PC-3 (cell line): ENCODE measurements at regions not wholly inside any gene's neighbourhood (a gene's known extent, or its start where the extent isn't known, plus 50 kb on each side); places are given as distances from the start of the nearest gene placed in this dataset.

Experiments
- ATAC-seq: fragments of 200-7000 bp; cut with Tn5 transposase; 2 replicates; pipeline ENCODE4 v1.9.1; 2020; ENCODE audit warnings: mild to moderate bottlenecking, moderate library complexity
- BruUV-seq: library from RNA; stranded (reverse); fragments of 400-500 nt; replicated peaks from 2 replicates; lab custom pipeline; 2021; lab: Mats Ljungman, UMichigan
- CTCF ChIA-PET: fragments of 300-600 bp; sonication (Branson Sonifier 250); formaldehyde crosslinking; loops from one replicate; lab custom pipeline; 2022; ENCODE audit warnings: antibody characterized with exemption; lab: Charles Lee
- POLR2A ChIA-PET: fragments of 300-600 bp; sonication (Branson Sonifier 250); formaldehyde crosslinking; loops from one replicate; lab custom pipeline; 2022; ENCODE audit warnings: antibody characterized with exemption; ENCODE audit not compliant: unreplicated experiment; lab: Charles Lee
- DNase-seq: peaks from one replicate; pipeline ENCODE4 v3.0.0-alpha.2; 2015
- H2AFZ ChIP-seq: fragments of 300-600 bp; sonication (generic); 2 replicates; pipeline ENCODE4 v1.6.0; 2016; ENCODE audit warnings: antibody characterized with exemption, low read length
- H3F3A ChIP-seq: fragments of 300-600 bp; sonication (generic); one replicate; pipeline ENCODE4 v1.6.0; 2017; ENCODE audit warnings: antibody characterized with exemption, low read length, control low read depth, mild to moderate bottlenecking; ENCODE audit not compliant: unreplicated experiment
- H3K27ac ChIP-seq: fragments of 300-600 bp; sonication (generic); 2 replicates; pipeline ENCODE4 v1.5.1; 2016; ENCODE audit warnings: mild to moderate bottlenecking, low read length
- H3K27me3 ChIP-seq: fragments of 300-600 bp; sonication (generic); 2 replicates; pipeline ENCODE4 v1.6.1; 2016; ENCODE audit warnings: low read length, mixed read lengths
- H3K36me3 ChIP-seq: fragments of 300-600 bp; sonication (generic); 2 replicates; pipeline ENCODE4 v1.6.1; 2016; ENCODE audit warnings: low read depth, mixed run types, low read length, mixed read lengths
- H3K4me1 ChIP-seq: fragments of 300-600 bp; sonication (generic); 2 replicates; pipeline ENCODE4 v1.5.1; 2016; ENCODE audit warnings: low read length; ENCODE audit not compliant: insufficient read depth
- H3K4me2 ChIP-seq: fragments of 300-600 bp; sonication (generic); 2 replicates; pipeline ENCODE4 v1.6.0; 2016; ENCODE audit warnings: low read length
- H3K4me3 ChIP-seq: fragments of 300-600 bp; sonication (generic); 2 replicates; pipeline ENCODE4 v1.5.1; 2016; ENCODE audit warnings: mild to moderate bottlenecking, low read length, mixed read lengths
- H3K79me2 ChIP-seq: fragments of 300-600 bp; sonication (generic); 2 replicates; pipeline ENCODE4 v1.6.1; 2017; ENCODE audit warnings: low read length, mixed read lengths
- H3K9ac ChIP-seq: fragments of 300-600 bp; sonication (generic); 2 replicates; pipeline ENCODE4 v1.6.0; 2016; ENCODE audit warnings: mild to moderate bottlenecking, low read length
- H3K9me2 ChIP-seq: fragments of 300-600 bp; sonication (generic); replicated peaks from 2 replicates; pipeline ENCODE4 v1.6.1; 2016; ENCODE audit warnings: mixed run types, low read length, mixed read lengths
- H3K9me3 ChIP-seq: fragments of 300-600 bp; sonication (generic); 2 replicates; pipeline ENCODE4 v1.6.1; 2016; ENCODE audit warnings: low read length, mixed read lengths
- H4K20me1 ChIP-seq: fragments of 300-600 bp; sonication (generic); 2 replicates; pipeline ENCODE4 v1.6.1; 2016; ENCODE audit warnings: low read length, mixed read lengths
- CTCF ChIP-seq: fragments of 300-600 bp; sonication (generic); conservative IDR thresholded peaks from 2 replicates; pipeline ENCODE4 v1.5.1; 2017; ENCODE audit warnings: antibody characterized with exemption, low read depth, mild to moderate bottlenecking, low read length
- EZH2 ChIP-seq: fragments of 300-600 bp; sonication (generic); IDR thresholded peaks from one replicate; pipeline ENCODE4 v1.6.1; 2017; ENCODE audit warnings: antibody characterized with exemption, mild to moderate bottlenecking, low read length; ENCODE audit not compliant: unreplicated experiment
- EZH2phosphoT487 ChIP-seq: fragments of 300-600 bp; sonication (generic); IDR thresholded peaks from 2 replicates; pipeline ENCODE4 v1.6.1; 2018; ENCODE audit warnings: mild to moderate bottlenecking, antibody characterized with exemption, low read length, borderline replicate concordance
- intact Hi-C: fragments of 100-400 bp; cut with micrococcal nuclease; formaldehyde crosslinking; loops from 2 replicates; pipeline ENCODE4 v1.9.0; 2023

- TF ChIP-seq EZH2phosphoT487 (no peak), EZH2 (no peak), CTCF (no peak)
- POLR2A ChIA-PET: interaction anchor here (1.0 kb wide), 1 partner anchor 9 kb away, joined by 5 read pairs; no protein-coding TSS in a partner anchor
- Histone ChIP-seq H3K27me3 (no peaks in the 10 kb centered on the region), H3K9ac (no peak overlapping the region), H3K9me3 (no peaks in the 10 kb centered on the region), H3K36me3 (no peaks in the 10 kb centered on the region), H3K9me2 (no peaks in the 10 kb centered on the region), H3K27ac (no peak overlapping the region), H2AFZ (no peak overlapping the region), H3K4me3 (no peak overlapping the region), H3K79me2 (no peaks in the 10 kb centered on the region), H3K4me1 (peaks cover 37% of the 10 kb centered on the region), H4K20me1 (no peaks in the 10 kb centered on the region), H3F3A (no peaks in the 10 kb centered on the region), H3K4me2 (no peak overlapping the region)
- no peak for ATAC-seq
- intact Hi-C loops: no loop called here
- no TSS peak for BruUV-seq
- no peak for DNase-seq
- CTCF ChIA-PET: no interaction called here
Observed at GRCh38 chr1:200473698-200474371, 64.0 kb upstream of the ZNF281 start.

GRCh38 chr1:200471739-200472138 is 61.9 kb upstream of the ZNF281 start:
- H3K4me1 ChIP-seq: peaks cover 32% of the 10 kb centered on the region
- no peaks in the 10 kb centered on the region for H3K36me3 ChIP-seq
- H4K20me1 ChIP-seq: no peaks in the 10 kb centered on the region
- ATAC-seq (no peak), DNase-seq (no peak)
- no peaks in the 10 kb centered on the region for H3K9me2 ChIP-seq
- no peak overlapping the region for H3K4me2 ChIP-seq
- no peaks in the 10 kb centered on the region for H3K9me3 ChIP-seq
- H2AFZ ChIP-seq: no peak overlapping the region
- BruUV-seq: no TSS peak
- H3K4me3 ChIP-seq: no peak overlapping the region
- intact Hi-C loops: no loop called here
- H3K27ac ChIP-seq: no peak overlapping the region
- H3K79me2 ChIP-seq: no peaks in the 10 kb centered on the region
- TF ChIP-seq EZH2: no peak
- no peak for TF ChIP-seq EZH2phosphoT487
- TF ChIP-seq CTCF: no peak
- no peaks in the 10 kb centered on the region for H3F3A ChIP-seq
- no peaks in the 10 kb centered on the region for H3K27me3 ChIP-seq
- CTCF ChIA-PET: interaction anchor here (0.6 to 0.7 kb wide), 2 partner anchors 38 to 196 kb away, joined by 4 to 5 read pairs; no protein-coding TSS in a partner anchor
- POLR2A ChIA-PET: no interaction called here
- H3K9ac ChIP-seq: no peak overlapping the region

GRCh38 chr1:200468264-200469001 is 58.6 kb upstream of the ZNF281 start:
- no peak overlapping the region for H3K9ac ChIP-seq
- DNase-seq (peak; percentile 79), ATAC-seq (peak; percentile 78)
- no peaks in the 10 kb centered on the region for H4K20me1 ChIP-seq
- peak overlapping the region; percentile 7 for H3K4me2 ChIP-seq
- no peak for TF ChIP-seq EZH2phosphoT487
- no peak for TF ChIP-seq CTCF
- no peak for TF ChIP-seq EZH2
- no peak overlapping the region for H3K4me3 ChIP-seq
- H3K27me3 ChIP-seq: no peaks in the 10 kb centered on the region
- no peaks in the 10 kb centered on the region for H3K9me2 ChIP-seq
- H3K36me3 ChIP-seq: no peaks in the 10 kb centered on the region
- POLR2A ChIA-PET: no interaction called here
- no peaks in the 10 kb centered on the region for H3K9me3 ChIP-seq
- 0 out of 2 replicates have a peak overlapping the region, but pooled peaks have one; percentile 1 for H3K27ac ChIP-seq
- H3F3A ChIP-seq: no peaks in the 10 kb centered on the region
- H2AFZ ChIP-seq: no peak overlapping the region
- BruUV-seq: no TSS peak
- H3K4me1 ChIP-seq: peaks cover 16% of the 10 kb centered on the region
- H3K79me2 ChIP-seq: no peaks in the 10 kb centered on the region
- intact Hi-C loops: no loop called here
- CTCF ChIA-PET: no interaction called here
